H1 (cell line): ENCODE measurements at regions not wholly inside any gene's neighbourhood (a gene's known extent, or its start where the extent isn't known, plus 50 kb on each side); places are given as distances from the start of the nearest gene placed in this dataset.

Experiments used
- SP2 ChIP-seq: IDR thresholded peaks from 2 replicates; pipeline ENCODE4 v1.6.1; 2012; ENCODE audit warnings: mild to moderate bottlenecking, low read length, inconsistent platforms
- TEAD4 ChIP-seq: IDR thresholded peaks from 2 replicates; pipeline ENCODE4 v1.6.1; 2012; ENCODE audit warnings: low read depth, low read length, inconsistent platforms, mixed read lengths

GRCh38 chr18:1052301-1052700 lies 147.6 kb downstream of the ADCYAP1 start (continued):
- TF ChIP-seq SP2 = no peak
- no peak for TF ChIP-seq TEAD4
- TF ChIP-seq, all 59 proteins: peak for 0
